Erythroblast (primary cell): ENCODE measurements at regions not wholly inside any gene's neighbourhood (a gene's known extent, or its start where the extent isn't known, plus 50 kb on each side); places are given as distances from the start of the nearest gene placed in this dataset.

Source experiments
- GATA1 ChIP-seq: IDR thresholded peaks from 2 replicates; pipeline ENCODE4 v1.6.1; 2011; ENCODE audit warnings: low read depth, mild to moderate bottlenecking, control low read depth, low read length, moderate library complexity
- POLR2A ChIP-seq: IDR thresholded peaks from 2 replicates; pipeline ENCODE4 v1.6.1; 2011; ENCODE audit warnings: mild to moderate bottlenecking, low read length

DNA sequence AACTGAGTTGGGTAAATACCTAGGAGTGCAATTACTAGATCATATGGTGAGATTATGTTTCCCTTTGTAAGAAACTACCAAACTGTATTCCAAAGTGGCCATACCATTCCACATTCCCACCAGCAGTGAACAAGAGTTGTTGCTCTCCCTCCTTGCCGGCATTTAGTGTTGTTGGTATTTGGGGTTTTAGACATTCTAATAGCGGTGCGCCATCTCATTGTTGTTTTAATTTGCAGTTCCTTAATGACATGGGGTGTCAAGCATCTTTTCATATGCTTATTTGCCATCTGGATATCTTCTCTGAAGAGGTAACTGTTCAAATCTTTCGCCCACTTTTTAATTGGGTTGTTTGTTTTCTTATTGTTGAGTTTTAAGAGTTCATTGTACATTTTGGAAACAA lies 164.2 kb upstream of the LHX1 start:
- TF ChIP-seq POLR2A, result no peak
- no peak for TF ChIP-seq GATA1
